ENCODE measurements at regions not wholly inside any gene's neighbourhood (a gene's known extent, or its start where the extent isn't known, plus 50 kb on each side); places are given as distances from the start of the nearest gene placed in this dataset.

GRCh38 chr3:84126160-84126559 lies 832.6 kb upstream of the CADM2 start:
- TF ChIP-seq, protein P1, sequence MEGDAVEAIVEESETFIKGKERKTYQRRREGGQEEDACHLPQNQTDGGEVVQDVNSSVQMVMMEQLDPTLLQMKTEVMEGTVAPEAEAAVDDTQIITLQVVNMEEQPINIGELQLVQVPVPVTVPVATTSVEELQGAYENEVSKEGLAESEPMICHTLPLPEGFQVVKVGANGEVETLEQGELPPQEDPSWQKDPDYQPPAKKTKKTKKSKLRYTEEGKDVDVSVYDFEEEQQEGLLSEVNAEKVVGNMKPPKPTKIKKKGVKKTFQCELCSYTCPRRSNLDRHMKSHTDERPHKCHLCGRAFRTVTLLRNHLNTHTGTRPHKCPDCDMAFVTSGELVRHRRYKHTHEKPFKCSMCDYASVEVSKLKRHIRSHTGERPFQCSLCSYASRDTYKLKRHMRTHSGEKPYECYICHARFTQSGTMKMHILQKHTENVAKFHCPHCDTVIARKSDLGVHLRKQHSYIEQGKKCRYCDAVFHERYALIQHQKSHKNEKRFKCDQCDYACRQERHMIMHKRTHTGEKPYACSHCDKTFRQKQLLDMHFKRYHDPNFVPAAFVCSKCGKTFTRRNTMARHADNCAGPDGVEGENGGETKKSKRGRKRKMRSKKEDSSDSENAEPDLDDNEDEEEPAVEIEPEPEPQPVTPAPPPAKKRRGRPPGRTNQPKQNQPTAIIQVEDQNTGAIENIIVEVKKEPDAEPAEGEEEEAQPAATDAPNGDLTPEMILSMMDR (IDR thresholded peaks at IDR 0.05 in 4 of 5, conservative IDR thresholded peaks at IDR 0.05 in 1 of 5): no peak
- no peak for TF ChIP-seq POLR2A (IDR thresholded peaks at IDR 0.05)

Data from gastrocnemius medialis (tissue), 4 donors.